ENCODE measurements at regions not wholly inside any gene's neighbourhood (a gene's known extent, or its start where the extent isn't known, plus 50 kb on each side); places are given as distances from the start of the nearest gene placed in this dataset.

- Histone ChIP-seq H3K27me3 (no peaks in the 10 kb centered on the region), H3K4me3 (no peak overlapping the region), H3K9ac (no peak overlapping the region), H3K4me2 (no peak overlapping the region), H3K9me3 (ENCODE audit: low read depth) (no peaks in the 10 kb centered on the region), H2AFZ (replicated peaks) (no peak overlapping the region), H3F3A (ENCODE audit: low read depth) (no peaks in the 10 kb centered on the region), H3K36me3 (no peaks in the 10 kb centered on the region), H3K4me1 (no peaks in the 10 kb centered on the region), H3K27ac (no peak overlapping the region), H3K79me2 (ENCODE audit: low read depth) (no peaks in the 10 kb centered on the region), H4K20me1 (ENCODE audit: low read depth) (no peaks in the 10 kb centered on the region)
- Mint-ChIP-seq H3K27ac (no peak overlapping the region), H3K4me3 (no peak overlapping the region), H3K9me3 (peaks cover 2% of the 10 kb centered on the region), H3K4me1 (no peaks in the 10 kb centered on the region), H3K36me3 (no peaks in the 10 kb centered on the region), H3K27me3 (ENCODE audit: insufficient read depth, low read depth) (peaks cover under 1% of the 10 kb centered on the region)
- DNase-seq (ENCODE audit: low spot score) = no peak
- TF ChIP-seq EZH2 (IDR thresholded peaks at IDR 0.05) (no peak), EZH2phosphoT487 (IDR thresholded peaks at IDR 0.05) (no peak), CTCF (IDR thresholded peaks at IDR 0.05) (no peak)
These were observed 1411.2 kb upstream of the TMEM132C start for GRCh38 chr12:126855768-126856167.

- Histone ChIP-seq H3K79me2 (ENCODE audit: low read depth) (no peaks in the 10 kb centered on the region), H3F3A (ENCODE audit: low read depth) (no peaks in the 10 kb centered on the region), H3K27ac (no peak overlapping the region), H3K9ac (no peak overlapping the region), H3K9me3 (ENCODE audit: low read depth) (no peaks in the 10 kb centered on the region), H3K4me3 (no peak overlapping the region), H4K20me1 (ENCODE audit: low read depth) (no peaks in the 10 kb centered on the region), H3K4me1 (no peaks in the 10 kb centered on the region), H3K36me3 (no peaks in the 10 kb centered on the region), H3K4me2 (no peak overlapping the region), H3K27me3 (no peaks in the 10 kb centered on the region), H2AFZ (replicated peaks) (no peak overlapping the region)
- DNase-seq (ENCODE audit: low spot score) = no peak
- no peaks in the 10 kb centered on the region for H3K4me1 Mint-ChIP-seq
- H3K36me3 Mint-ChIP-seq = no peaks in the 10 kb centered on the region
- no peak overlapping the region for H3K4me3 Mint-ChIP-seq
- H3K27me3 Mint-ChIP-seq (ENCODE audit: insufficient read depth, low read depth) = peaks cover 2% of the 10 kb centered on the region
- H3K27ac Mint-ChIP-seq = no peak overlapping the region
- TF ChIP-seq EZH2phosphoT487 (IDR thresholded peaks at IDR 0.05) (no peak), CTCF (IDR thresholded peaks at IDR 0.05) (no peak), EZH2 (IDR thresholded peaks at IDR 0.05) (no peak)
- peaks cover 2% of the 10 kb centered on the region for H3K9me3 Mint-ChIP-seq
These were observed 1410.0 kb upstream of the TMEM132C start for GRCh38 chr12:126856958-126857357.

- Histone ChIP-seq H3K27ac (no peak overlapping the region), H3K4me2 (no peak overlapping the region), H3K79me2 (ENCODE audit: low read depth) (no peaks in the 10 kb centered on the region), H3K4me3 (no peak overlapping the region), H3K27me3 (no peaks in the 10 kb centered on the region), H3K9me3 (ENCODE audit: low read depth) (no peaks in the 10 kb centered on the region), H3K36me3 (no peaks in the 10 kb centered on the region), H3K9ac (no peak overlapping the region), H3K4me1 (no peaks in the 10 kb centered on the region), H2AFZ (replicated peaks) (no peak overlapping the region), H4K20me1 (ENCODE audit: low read depth) (no peaks in the 10 kb centered on the region), H3F3A (ENCODE audit: low read depth) (no peaks in the 10 kb centered on the region)
- peaks cover 2% of the 10 kb centered on the region for H3K9me3 Mint-ChIP-seq
- DNase-seq (ENCODE audit: low spot score) = no peak
- H3K4me3 Mint-ChIP-seq = no peak overlapping the region
- TF ChIP-seq EZH2phosphoT487 (IDR thresholded peaks at IDR 0.05) (no peak), CTCF (IDR thresholded peaks at IDR 0.05) (no peak), EZH2 (IDR thresholded peaks at IDR 0.05) (no peak)
- H3K27me3 Mint-ChIP-seq (ENCODE audit: insufficient read depth, low read depth) = peaks cover 2% of the 10 kb centered on the region
- H3K4me1 Mint-ChIP-seq = no peaks in the 10 kb centered on the region
- H3K36me3 Mint-ChIP-seq = no peaks in the 10 kb centered on the region
- H3K27ac Mint-ChIP-seq = no peak overlapping the region
These were observed 1408.4 kb upstream of the TMEM132C start for GRCh38 chr12:126858560-126858959.
